ENCODE measurements at regions not wholly inside any gene's neighbourhood (a gene's known extent, or its start where the extent isn't known, plus 50 kb on each side); places are given as distances from the start of the nearest gene placed in this dataset.
"Not testable (repeated sequence)": the region's sequence is repeated elsewhere in the genome, so short reads cannot be mapped to it uniquely, and the experiment has no call there.

DNA sequence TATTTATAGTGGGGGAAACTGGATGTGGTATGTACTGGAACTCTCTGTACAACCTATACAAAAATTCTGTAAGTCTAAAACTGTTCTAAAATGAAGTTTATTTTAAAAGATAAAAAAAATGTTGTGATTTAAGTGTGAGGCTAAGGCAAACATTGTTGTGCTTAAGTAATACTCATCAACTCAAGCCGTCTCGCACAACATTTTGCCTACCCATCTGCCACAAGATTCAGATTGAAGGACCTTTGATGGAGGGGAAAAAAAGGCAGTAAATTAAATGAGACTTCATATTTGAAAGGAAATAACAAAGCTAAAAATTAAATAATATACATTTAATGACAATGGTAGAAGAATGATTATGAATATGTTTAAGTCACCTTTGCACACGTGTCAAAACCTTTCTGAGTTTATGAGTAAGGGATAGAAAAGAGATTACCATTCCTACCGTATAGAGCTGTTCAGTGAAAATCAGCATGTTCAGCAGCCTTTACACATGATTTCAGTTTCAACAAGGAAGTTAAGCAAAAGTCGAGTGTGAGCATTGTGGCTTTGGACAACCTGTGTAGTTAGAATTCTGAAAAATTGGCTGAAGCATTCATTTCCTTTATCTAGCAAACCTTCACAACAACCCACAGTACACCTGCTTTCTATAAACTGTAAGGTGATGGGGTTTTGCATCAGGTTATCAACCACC, 499.3 kb downstream of the IRS1 start:
- Histone ChIP-seq H3K4me1 (ENCODE audit: control insufficient read depth, insufficient read depth, low read length) (no peaks in the 10 kb centered on the region), H3K36me3 (ENCODE audit: control insufficient read depth, insufficient read depth, low read length, severe bottlenecking) (no peaks in the 10 kb centered on the region), H3K27me3 (replicated peaks; ENCODE audit: control insufficient read depth, insufficient read depth, low read length) (no peaks in the 10 kb centered on the region), H3K9ac (ENCODE audit: low read length) (no peak overlapping the region), H3K4me3 (ENCODE audit: low read length) (no peak overlapping the region), H3K9me3 (ENCODE audit: control insufficient read depth, low read length) (no peaks in the 10 kb centered on the region)
- DNase-seq (ENCODE audit: low read depth), result no peak

DNA sequence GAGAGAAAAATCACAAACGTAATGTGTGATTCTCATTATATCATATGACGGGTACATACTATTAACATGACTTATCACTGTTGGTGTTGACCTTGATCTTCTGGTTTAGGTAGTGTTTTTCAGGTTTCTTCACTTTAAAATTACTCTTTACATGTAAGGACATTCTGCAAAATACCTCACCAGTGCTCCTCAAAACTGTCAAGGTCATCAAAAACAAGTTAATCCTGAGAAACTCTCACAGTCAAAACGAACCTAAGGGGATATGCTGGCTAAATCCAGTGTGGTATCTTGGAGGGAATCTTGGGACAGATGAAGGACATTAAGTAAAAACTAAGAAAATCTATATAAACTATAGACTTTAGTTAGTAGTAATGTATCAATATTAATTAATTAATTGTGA, 499.8 kb downstream of the IRS1 start:
- Histone ChIP-seq H3K9me3 (ENCODE audit: control insufficient read depth, low read length) (no peaks in the 10 kb centered on the region), H3K27me3 (replicated peaks; ENCODE audit: control insufficient read depth, insufficient read depth, low read length) (no peaks in the 10 kb centered on the region), H3K4me1 (ENCODE audit: control insufficient read depth, insufficient read depth, low read length) (no peaks in the 10 kb centered on the region), H3K4me3 (ENCODE audit: low read length) (no peak overlapping the region), H3K36me3 (ENCODE audit: control insufficient read depth, insufficient read depth, low read length, severe bottlenecking) (no peaks in the 10 kb centered on the region), H3K9ac (ENCODE audit: low read length) (no peak overlapping the region)
- DNase-seq (ENCODE audit: low read depth), result no peak

DNA sequence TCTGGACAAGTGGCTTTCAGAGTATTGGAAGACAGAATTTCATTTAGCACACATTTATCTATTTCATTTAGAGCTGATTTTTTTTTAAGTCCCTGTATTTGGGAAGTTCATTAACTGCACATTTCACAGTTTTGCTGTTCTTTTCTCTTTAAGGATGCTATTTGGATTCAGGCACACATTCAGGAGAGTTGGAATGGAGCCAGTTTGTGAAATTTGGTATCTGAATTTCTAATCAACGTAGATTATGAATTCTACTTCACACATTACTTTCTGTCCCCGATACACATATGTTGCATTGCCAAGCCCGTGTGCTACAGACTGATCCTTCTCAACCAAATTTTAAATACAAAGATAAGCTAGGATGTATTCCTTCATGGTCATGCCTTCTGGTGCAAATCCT, 503.9 kb downstream of the IRS1 start:
- Histone ChIP-seq H3K36me3 (ENCODE audit: control insufficient read depth, insufficient read depth, low read length, severe bottlenecking) (no peaks in the 10 kb centered on the region), H3K27me3 (replicated peaks; ENCODE audit: control insufficient read depth, insufficient read depth, low read length) (no peaks in the 10 kb centered on the region), H3K4me1 (ENCODE audit: control insufficient read depth, insufficient read depth, low read length) (no peaks in the 10 kb centered on the region), H3K9me3 (ENCODE audit: control insufficient read depth, low read length) (peaks cover 8% of the 10 kb centered on the region), H3K4me3 (ENCODE audit: low read length) (no peak overlapping the region), H3K9ac (ENCODE audit: low read length) (no peak overlapping the region)
- no peak for DNase-seq (ENCODE audit: low read depth)

DNA sequence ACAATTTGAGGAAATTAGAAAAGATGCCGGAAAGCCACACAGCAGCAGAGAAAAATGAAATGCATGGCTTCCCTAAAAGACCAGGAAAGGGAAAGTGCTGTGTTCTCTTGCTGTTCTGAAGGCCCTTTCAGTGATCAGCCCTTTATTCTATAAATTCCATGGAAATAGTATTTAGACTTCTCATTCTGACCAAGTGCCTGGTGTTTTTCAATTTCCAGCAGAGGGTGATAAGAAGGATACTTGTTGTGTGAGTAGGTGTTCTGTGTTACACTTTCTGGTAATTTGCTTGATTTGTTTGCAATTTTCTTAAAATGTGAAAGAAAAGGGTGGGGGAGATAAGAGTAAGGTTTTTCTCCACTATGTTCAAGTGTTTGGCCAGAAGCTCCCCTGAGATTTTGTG, 504.5 kb downstream of the IRS1 start:
- H3K9ac ChIP-seq (ENCODE audit: low read length), result no peak overlapping the region
- peaks cover 12% of the 10 kb centered on the region for H3K9me3 ChIP-seq (ENCODE audit: control insufficient read depth, low read length)
- no peaks in the 10 kb centered on the region for H3K4me1 ChIP-seq (ENCODE audit: control insufficient read depth, insufficient read depth, low read length)

DNA sequence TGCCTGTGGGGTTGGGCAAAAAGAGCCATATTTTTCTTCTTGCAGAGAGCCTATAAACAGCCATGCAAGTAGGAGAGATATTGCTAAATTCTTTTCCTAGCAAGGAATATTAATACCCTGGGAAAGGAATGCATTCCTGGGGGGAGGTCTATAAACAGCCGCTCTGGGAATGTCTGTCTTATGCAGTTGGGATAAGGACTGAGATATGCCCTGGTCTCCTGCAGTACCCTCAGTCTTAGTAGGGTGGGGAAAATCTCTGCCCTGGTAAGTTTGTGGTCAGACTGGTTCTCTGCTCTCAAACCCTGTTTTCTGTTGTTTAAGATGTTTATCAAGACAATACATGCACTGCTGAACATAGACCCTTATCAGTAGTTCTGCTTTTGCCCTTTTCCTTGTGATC, 508.3 kb downstream of the IRS1 start:
- DNase-seq (ENCODE audit: low read depth); H3K36me3 ChIP-seq (ENCODE audit: control insufficient read depth, insufficient read depth, low read length, severe bottlenecking); H3K4me1 ChIP-seq (ENCODE audit: control insufficient read depth, insufficient read depth, low read length); H3K27me3 ChIP-seq (replicated peaks; ENCODE audit: control insufficient read depth, insufficient read depth, low read length); H3K4me3 ChIP-seq (ENCODE audit: low read length); H3K9ac ChIP-seq (ENCODE audit: low read length): not testable (repeated sequence)
- H3K9me3 ChIP-seq (ENCODE audit: control insufficient read depth, low read length), result peaks cover 12% of the 10 kb centered on the region

More for the DNA sequence above, 504.5 kb downstream of the IRS1 start:
- DNase-seq (ENCODE audit: low read depth), result no peak
- Histone ChIP-seq H3K36me3 (ENCODE audit: control insufficient read depth, insufficient read depth, low read length, severe bottlenecking) (no peaks in the 10 kb centered on the region), H3K4me3 (ENCODE audit: low read length) (no peak overlapping the region), H3K27me3 (replicated peaks; ENCODE audit: control insufficient read depth, insufficient read depth, low read length) (no peaks in the 10 kb centered on the region)

DNA sequence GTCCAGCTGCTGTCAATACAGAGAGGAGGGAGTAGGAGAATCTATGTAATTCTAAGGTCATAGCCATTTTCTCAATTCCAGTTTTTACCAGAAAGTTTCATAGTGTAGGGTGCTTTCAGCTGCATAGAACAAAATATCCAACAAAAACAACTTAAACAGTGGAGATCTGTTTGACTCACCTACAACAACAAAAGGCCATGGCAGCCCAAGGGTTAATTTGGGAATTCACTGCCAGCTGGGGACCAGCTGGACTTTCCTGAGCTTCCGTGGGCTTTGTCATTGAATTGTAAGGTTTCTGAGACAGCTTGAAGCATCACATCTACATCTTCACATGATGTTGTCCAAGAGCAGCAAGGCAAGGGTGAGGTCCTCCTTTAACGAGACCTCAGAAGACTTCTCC, 512.7 kb downstream of the IRS1 start:
- Histone ChIP-seq H3K9ac (ENCODE audit: low read length) (no peak overlapping the region), H3K36me3 (ENCODE audit: control insufficient read depth, insufficient read depth, low read length, severe bottlenecking) (no peaks in the 10 kb centered on the region), H3K4me1 (ENCODE audit: control insufficient read depth, insufficient read depth, low read length) (no peaks in the 10 kb centered on the region), H3K9me3 (ENCODE audit: control insufficient read depth, low read length) (peaks cover 12% of the 10 kb centered on the region), H3K27me3 (replicated peaks; ENCODE audit: control insufficient read depth, insufficient read depth, low read length) (no peaks in the 10 kb centered on the region), H3K4me3 (ENCODE audit: low read length) (no peak overlapping the region)
- no peak for DNase-seq (ENCODE audit: low read depth)

DNA sequence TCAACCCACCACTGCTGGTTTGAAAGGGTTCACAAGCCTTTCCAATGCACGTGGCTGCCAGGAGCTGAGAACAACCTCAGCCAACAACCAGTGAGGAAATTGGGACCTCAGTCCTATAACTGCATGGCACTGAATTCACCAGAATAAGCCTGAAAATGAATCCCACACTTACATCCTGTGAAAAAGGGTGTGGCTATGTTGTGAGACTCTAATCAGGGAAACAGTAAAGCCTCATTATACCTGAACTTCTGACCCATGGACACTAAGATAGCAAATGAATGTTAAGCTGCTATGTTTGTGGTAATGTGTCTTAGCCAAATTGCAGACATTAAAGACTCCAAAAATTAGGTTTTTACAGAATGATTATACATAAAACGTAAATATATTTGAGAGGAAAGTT, 515.8 kb downstream of the IRS1 start:
- Histone ChIP-seq H3K9ac (ENCODE audit: low read length) (no peak overlapping the region), H3K27me3 (replicated peaks; ENCODE audit: control insufficient read depth, insufficient read depth, low read length) (no peaks in the 10 kb centered on the region), H3K36me3 (ENCODE audit: control insufficient read depth, insufficient read depth, low read length, severe bottlenecking) (no peaks in the 10 kb centered on the region), H3K4me3 (ENCODE audit: low read length) (no peak overlapping the region), H3K9me3 (ENCODE audit: control insufficient read depth, low read length) (no peaks in the 10 kb centered on the region), H3K4me1 (ENCODE audit: control insufficient read depth, insufficient read depth, low read length) (no peaks in the 10 kb centered on the region)
- DNase-seq (ENCODE audit: low read depth), result no peak

DNA sequence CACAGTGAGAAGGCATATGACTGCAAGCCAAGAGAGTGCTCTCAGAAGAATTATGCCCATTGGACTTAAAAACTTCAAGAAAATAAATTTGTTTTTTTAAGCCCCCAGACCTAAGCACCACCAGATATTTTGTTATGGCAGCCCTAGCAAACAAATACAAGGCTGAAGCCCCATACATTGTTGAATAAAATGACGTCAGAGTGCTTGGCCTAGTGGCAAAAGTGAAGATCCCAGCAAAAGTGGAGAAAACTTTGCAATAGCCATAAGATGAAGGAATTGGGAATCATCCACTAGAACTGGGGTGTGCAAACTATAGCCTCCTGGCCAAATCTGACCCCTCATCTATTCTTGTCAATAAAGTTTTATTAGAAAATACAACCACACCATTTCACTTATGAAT, 517.5 kb downstream of the IRS1 start:
- no peak for DNase-seq (ENCODE audit: low read depth)
- no peaks in the 10 kb centered on the region for H3K4me1 ChIP-seq (ENCODE audit: control insufficient read depth, insufficient read depth, low read length)

DNA sequence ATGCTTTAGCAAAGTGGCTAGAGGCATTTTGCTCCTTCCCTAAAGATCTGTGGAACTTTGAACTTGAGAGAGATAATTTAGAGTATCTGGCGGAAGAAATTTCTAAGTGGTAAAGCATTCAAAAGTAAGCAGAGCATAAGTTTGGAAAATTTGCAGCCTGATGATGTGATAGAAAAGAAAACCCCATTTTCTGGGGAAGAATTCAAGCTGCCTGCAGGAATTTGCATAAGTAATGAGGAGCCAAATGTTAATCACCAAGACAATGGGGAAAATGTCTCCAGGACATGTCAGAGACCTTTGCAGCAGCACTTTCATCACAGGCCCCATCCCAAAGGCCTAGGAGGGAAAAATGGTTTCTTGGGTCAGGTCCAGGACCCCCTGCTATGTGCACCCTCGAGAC, 519.5 kb downstream of the IRS1 start:
- DNase-seq (ENCODE audit: low read depth); H3K27me3 ChIP-seq (replicated peaks; ENCODE audit: control insufficient read depth, insufficient read depth, low read length); H3K9ac ChIP-seq (ENCODE audit: low read length); H3K4me1 ChIP-seq (ENCODE audit: control insufficient read depth, insufficient read depth, low read length); H3K9me3 ChIP-seq (ENCODE audit: control insufficient read depth, low read length); H3K36me3 ChIP-seq (ENCODE audit: control insufficient read depth, insufficient read depth, low read length, severe bottlenecking); H3K4me3 ChIP-seq (ENCODE audit: low read length): not testable (repeated sequence)

More for the DNA sequence above, 517.5 kb downstream of the IRS1 start:
- Histone ChIP-seq H3K9ac (ENCODE audit: low read length) (no peak overlapping the region), H3K4me3 (ENCODE audit: low read length) (no peak overlapping the region), H3K36me3 (ENCODE audit: control insufficient read depth, insufficient read depth, low read length, severe bottlenecking) (no peaks in the 10 kb centered on the region), H3K9me3 (ENCODE audit: control insufficient read depth, low read length) (no peaks in the 10 kb centered on the region), H3K27me3 (replicated peaks; ENCODE audit: control insufficient read depth, insufficient read depth, low read length) (no peaks in the 10 kb centered on the region)

DNA sequence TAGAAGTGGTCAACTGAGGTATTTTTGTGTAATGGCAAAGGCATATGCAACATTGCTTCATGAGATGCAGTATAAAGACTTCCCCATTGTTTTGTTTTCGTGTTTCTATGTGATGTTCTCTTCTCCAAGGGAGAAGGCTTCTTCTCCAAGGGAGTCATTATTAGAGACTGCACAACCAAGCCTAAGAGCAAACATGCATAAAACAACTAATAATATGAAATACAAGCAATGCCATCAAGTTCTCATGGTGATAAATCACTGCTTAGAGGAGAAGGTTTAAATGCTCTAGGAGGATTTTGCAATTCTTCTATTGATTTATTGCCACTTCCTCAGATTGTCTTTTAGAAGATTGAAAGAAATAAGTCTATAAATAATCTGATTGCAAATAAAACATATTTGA, 524.4 kb downstream of the IRS1 start:
- Histone ChIP-seq H3K9ac (ENCODE audit: low read length) (no peak overlapping the region), H3K4me1 (ENCODE audit: control insufficient read depth, insufficient read depth, low read length) (no peaks in the 10 kb centered on the region), H3K27me3 (replicated peaks; ENCODE audit: control insufficient read depth, insufficient read depth, low read length) (no peaks in the 10 kb centered on the region), H3K9me3 (ENCODE audit: control insufficient read depth, low read length) (no peaks in the 10 kb centered on the region), H3K36me3 (ENCODE audit: control insufficient read depth, insufficient read depth, low read length, severe bottlenecking) (no peaks in the 10 kb centered on the region), H3K4me3 (ENCODE audit: low read length) (no peak overlapping the region)
- DNase-seq (ENCODE audit: low read depth), result no peak

DNA sequence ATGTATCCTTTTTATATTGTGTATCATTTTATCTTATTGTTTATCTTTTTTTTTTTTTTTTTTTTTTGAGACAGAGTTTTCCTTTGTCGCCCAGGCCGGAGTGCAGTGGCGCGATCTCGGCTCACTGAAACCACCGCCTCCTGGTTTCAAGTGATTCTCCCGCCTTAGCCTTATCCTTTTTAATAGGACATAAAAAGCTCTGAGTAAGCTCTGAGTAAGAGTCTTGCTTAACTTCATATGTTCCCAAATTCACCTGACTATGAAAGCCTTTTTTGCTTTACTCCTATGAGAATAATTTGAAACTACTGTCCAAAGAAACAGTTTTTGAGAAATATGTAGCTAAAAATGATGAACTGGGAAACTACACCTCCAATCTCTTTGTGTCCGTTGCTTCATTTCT, 525.5 kb downstream of the IRS1 start:
- Histone ChIP-seq H3K4me1 (ENCODE audit: control insufficient read depth, insufficient read depth, low read length) (no peaks in the 10 kb centered on the region), H3K36me3 (ENCODE audit: control insufficient read depth, insufficient read depth, low read length, severe bottlenecking) (no peaks in the 10 kb centered on the region), H3K9me3 (ENCODE audit: control insufficient read depth, low read length) (no peaks in the 10 kb centered on the region), H3K4me3 (ENCODE audit: low read length) (no peak overlapping the region), H3K27me3 (replicated peaks; ENCODE audit: control insufficient read depth, insufficient read depth, low read length) (no peaks in the 10 kb centered on the region), H3K9ac (ENCODE audit: low read length) (no peak overlapping the region)
- DNase-seq (ENCODE audit: low read depth), result no peak

DNA sequence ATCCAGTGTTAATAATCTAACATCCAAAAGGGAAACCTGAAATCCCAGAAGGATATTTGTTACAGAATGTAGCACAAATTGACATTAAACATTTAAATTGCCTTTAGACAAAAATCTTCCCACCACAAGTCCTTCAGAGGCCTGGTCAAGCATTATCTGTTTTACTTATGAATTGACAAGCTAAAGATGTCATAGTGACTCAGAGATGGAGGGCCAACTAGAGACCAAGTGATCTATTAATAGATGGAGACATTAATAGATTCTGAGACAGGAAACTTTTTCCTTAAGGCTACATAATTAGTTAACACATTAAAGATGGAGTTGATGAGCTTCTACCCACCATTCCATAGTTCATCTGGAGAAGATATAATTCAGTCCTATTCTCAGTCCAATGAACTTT, 526.2 kb downstream of the IRS1 start:
- no peaks in the 10 kb centered on the region for H3K4me1 ChIP-seq (ENCODE audit: control insufficient read depth, insufficient read depth, low read length)
- no peak for DNase-seq (ENCODE audit: low read depth)
- H3K9me3 ChIP-seq (ENCODE audit: control insufficient read depth, low read length), result no peaks in the 10 kb centered on the region
- no peak overlapping the region for H3K9ac ChIP-seq (ENCODE audit: low read length)
- no peaks in the 10 kb centered on the region for H3K27me3 ChIP-seq (replicated peaks; ENCODE audit: control insufficient read depth, insufficient read depth, low read length)
- H3K4me3 ChIP-seq (ENCODE audit: low read length), result no peak overlapping the region
- H3K36me3 ChIP-seq (ENCODE audit: control insufficient read depth, insufficient read depth, low read length, severe bottlenecking), result no peaks in the 10 kb centered on the region
